NCI-H69 (cell line): ENCODE measurements at regions not wholly inside any gene's neighbourhood (a gene's known extent, or its start where the extent isn't known, plus 50 kb on each side); places are given as distances from the start of the nearest gene placed in this dataset.
A peak's percentile ranks its signal among the peaks of the same experiment; 100 is the strongest.
"Not testable (repeated sequence)": the region's sequence is repeated elsewhere in the genome, so short reads cannot be mapped to it uniquely, and the experiment has no call there.

Experiments used
- DNase-seq: peaks from one replicate; lab custom pipeline; 2025; lab: John Stamatoyannopoulos, UW

- no peak for DNase-seq
These were observed 96.7 kb upstream of the SIRPG start for GRCh38 chr20:1754306-1754705.

GRCh38 chr20:1752045-1752444 is 94.5 kb upstream of the SIRPG start:
- DNase-seq, result no peak

- DNase-seq, result no peak
These were observed 91.2 kb upstream of the SIRPG start for GRCh38 chr20:1748777-1749176.

GRCh38 chr20:1747953-1748577 is 90.5 kb upstream of the SIRPG start:
- DNase-seq, result no peak

- DNase-seq, result not testable (repeated sequence)
These were observed 84.5 kb upstream of the SIRPG start for GRCh38 chr20:1742049-1742434.

- no peak for DNase-seq
These were observed 83.9 kb upstream of the SIRPG start for GRCh38 chr20:1741309-1742048.

- no peak for DNase-seq
These were observed 79.6 kb upstream of the SIRPG start for GRCh38 chr20:1737134-1737533.

- DNase-seq, result no peak
These were observed 78.0 kb upstream of the SIRPG start for GRCh38 chr20:1735417-1736089.

GRCh38 chr20:1734269-1734858 is 76.8 kb upstream of the SIRPG start:
- peak; percentile 16 for DNase-seq

- DNase-seq, result not testable (repeated sequence)
These were observed 74.3 kb upstream of the SIRPG start for GRCh38 chr20:1731828-1732375.

- not testable (repeated sequence) for DNase-seq
These were observed 73.6 kb upstream of the SIRPG start for GRCh38 chr20:1730981-1731711.

- not testable (repeated sequence) for DNase-seq
These were observed 69.7 kb upstream of the SIRPG start for GRCh38 chr20:1727303-1727702.

GRCh38 chr20:1724901-1725300 is 67.3 kb upstream of the SIRPG start:
- DNase-seq, result no peak

GRCh38 chr20:1722513-1723050 is 65.0 kb upstream of the SIRPG start:
- DNase-seq, result no peak

GRCh38 chr20:1721687-1722512 is 64.3 kb upstream of the SIRPG start:
- DNase-seq, result no peak

- no peak for DNase-seq
These were observed 63.4 kb upstream of the SIRPG start for GRCh38 chr20:1720845-1721475.

GRCh38 chr20:1720226-1720625 is 62.6 kb upstream of the SIRPG start:
- DNase-seq, result no peak

GRCh38 chr20:1718604-1719384 is 61.2 kb upstream of the SIRPG start:
- DNase-seq, result no peak
